ENCODE measurements at regions not wholly inside any gene's neighbourhood (a gene's known extent, or its start where the extent isn't known, plus 50 kb on each side); places are given as distances from the start of the nearest gene placed in this dataset.

- TF ChIP-seq ZNF462 (CRISPR knock-in tag; IDR thresholded peaks at IDR 0.05) (no peak), CTCF (conservative IDR thresholded peaks at IDR 0.05; ENCODE audit: low read depth in 2 of 2) (no peak), ZNF114 (CRISPR knock-in tag; IDR thresholded peaks at IDR 0.05) (no peak)
Observed at GRCh38 chr11:19392321-19392720, 151.6 kb upstream of the E2F8 start (continued).

- no peak overlapping the region for H3K27ac Mint-ChIP-seq
- no peaks in the 10 kb centered on the region for H3K36me3 Mint-ChIP-seq (ENCODE audit: low read depth)
- H3K4me3 ChIP-seq: no peak overlapping the region
- peaks cover 10% of the 10 kb centered on the region; the same call in 1 of the 2 replicates for H3K9me2 ChIP-seq (ENCODE audit: insufficient read depth)
- DNase-seq (ENCODE audit: low spot score) (no peak), ATAC-seq (no peak)
- no peaks in the 10 kb centered on the region for H3K27me3 ChIP-seq (ENCODE audit: insufficient read depth)
- no peaks in the 10 kb centered on the region for H4K20me1 ChIP-seq (replicated peaks; ENCODE audit: insufficient read depth)
- peaks cover 2% of the 10 kb centered on the region for H3K27me3 Mint-ChIP-seq (ENCODE audit: insufficient read depth, low read depth, poor library complexity)
- no peak overlapping the region for H3K4me3 Mint-ChIP-seq
- no peak overlapping the region for H2AFZ ChIP-seq
- H3K4me1 ChIP-seq (ENCODE audit: insufficient read depth): no peaks in the 10 kb centered on the region
- H3K4me1 Mint-ChIP-seq: peaks cover 14% of the 10 kb centered on the region; the same call in 2 of the 3 replicates
- H3K27ac ChIP-seq (ENCODE audit: low read depth): no peak overlapping the region
- no peak overlapping the region for H3K4me2 ChIP-seq
- no peaks in the 10 kb centered on the region for H3F3A ChIP-seq (replicated peaks; ENCODE audit: low read depth)
- TF ChIP-seq CREB1 (CRISPR knock-in tag; IDR thresholded peaks at IDR 0.05; ENCODE audit: low read depth): no peak
- peaks cover 5% of the 10 kb centered on the region; the same call in 1 of the 3 replicates for H3K9me3 Mint-ChIP-seq
- H3K79me2 ChIP-seq (replicated peaks; ENCODE audit: insufficient read depth): no peaks in the 10 kb centered on the region
- H3K36me3 ChIP-seq (ENCODE audit: insufficient read depth): no peaks in the 10 kb centered on the region
Observed at GRCh38 chr11:19391652-19392051, 150.9 kb upstream of the E2F8 start.
